LNCaP clone FGC (cell line): ENCODE measurements at regions not wholly inside any gene's neighbourhood (a gene's known extent, or its start where the extent isn't known, plus 50 kb on each side); places are given as distances from the start of the nearest gene placed in this dataset.

ENCODE experiments used
- DNase-seq: peaks from one replicate; pipeline ENCODE4 v3.0.0-alpha.2; 2011; ENCODE audit warnings: low read depth
- H3K4me3 ChIP-seq: 2 replicates; pipeline ENCODE4 v1.5.1; 2011; ENCODE audit warnings: mild to moderate bottlenecking, low read depth, low read length, control low read depth
- TF ChIP-seq, protein P1 (sequence below): IDR thresholded peaks from 2 replicates; pipeline ENCODE4 v1.5.1; 2012; ENCODE audit warnings: mild to moderate bottlenecking; ENCODE audit not compliant: control insufficient read depth, insufficient read depth; ENCODE audit errors: extremely low read depth

DNA sequence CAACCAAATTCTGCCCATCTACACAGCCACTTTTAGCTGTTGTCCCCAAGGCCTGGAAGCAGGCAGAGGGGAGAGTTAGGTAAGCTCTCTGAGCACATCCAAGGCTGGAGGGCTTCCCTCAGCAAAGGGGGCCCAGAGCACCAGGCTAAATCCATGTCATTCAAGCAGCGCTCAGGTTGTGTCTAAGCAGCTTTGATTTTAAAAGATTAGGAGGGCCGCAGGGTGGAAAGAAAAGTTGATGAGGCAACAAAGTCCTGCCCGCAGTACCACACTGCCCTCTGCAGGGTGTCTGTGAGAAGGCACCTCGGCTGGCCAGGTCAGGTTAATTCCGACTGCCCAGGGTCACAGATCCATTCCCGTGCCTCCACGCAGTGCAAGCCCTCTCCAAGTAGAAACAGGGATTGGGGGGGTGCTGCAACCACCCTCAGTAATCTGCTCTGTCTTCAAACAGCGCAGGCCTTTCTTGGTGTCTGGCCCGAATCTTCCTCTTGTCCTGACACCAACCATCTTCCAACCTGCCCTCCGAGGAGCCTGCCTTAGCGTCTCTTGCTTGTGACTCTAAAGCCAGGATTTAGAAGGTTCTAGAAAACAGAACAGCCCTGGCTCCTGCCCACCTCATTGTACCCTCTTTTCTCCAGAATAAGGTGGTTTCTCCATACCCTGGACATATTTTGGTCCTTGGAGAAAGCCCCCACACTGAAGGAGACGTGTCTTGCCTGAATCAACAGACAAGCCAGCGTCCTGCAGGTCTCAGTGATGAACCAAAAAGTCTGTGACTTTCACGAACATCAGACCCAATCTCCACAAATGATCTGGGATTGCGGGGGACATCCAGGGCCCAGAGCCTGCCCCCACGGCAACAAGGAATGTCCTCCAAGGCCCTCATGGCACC is 289.2 kb downstream of the TNS1 start:
- TF ChIP-seq, protein P1, sequence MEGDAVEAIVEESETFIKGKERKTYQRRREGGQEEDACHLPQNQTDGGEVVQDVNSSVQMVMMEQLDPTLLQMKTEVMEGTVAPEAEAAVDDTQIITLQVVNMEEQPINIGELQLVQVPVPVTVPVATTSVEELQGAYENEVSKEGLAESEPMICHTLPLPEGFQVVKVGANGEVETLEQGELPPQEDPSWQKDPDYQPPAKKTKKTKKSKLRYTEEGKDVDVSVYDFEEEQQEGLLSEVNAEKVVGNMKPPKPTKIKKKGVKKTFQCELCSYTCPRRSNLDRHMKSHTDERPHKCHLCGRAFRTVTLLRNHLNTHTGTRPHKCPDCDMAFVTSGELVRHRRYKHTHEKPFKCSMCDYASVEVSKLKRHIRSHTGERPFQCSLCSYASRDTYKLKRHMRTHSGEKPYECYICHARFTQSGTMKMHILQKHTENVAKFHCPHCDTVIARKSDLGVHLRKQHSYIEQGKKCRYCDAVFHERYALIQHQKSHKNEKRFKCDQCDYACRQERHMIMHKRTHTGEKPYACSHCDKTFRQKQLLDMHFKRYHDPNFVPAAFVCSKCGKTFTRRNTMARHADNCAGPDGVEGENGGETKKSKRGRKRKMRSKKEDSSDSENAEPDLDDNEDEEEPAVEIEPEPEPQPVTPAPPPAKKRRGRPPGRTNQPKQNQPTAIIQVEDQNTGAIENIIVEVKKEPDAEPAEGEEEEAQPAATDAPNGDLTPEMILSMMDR, result peak; percentile 94
- H3K4me3 ChIP-seq, result no peak overlapping the region
- no peak for DNase-seq

- no peak for DNase-seq
- TF ChIP-seq, protein P1, result no peak
- no peak overlapping the region for H3K4me3 ChIP-seq
These were observed 290.4 kb downstream of the TNS1 start for GRCh38 chr2:217712431-217712830.

- DNase-seq, result no peak
- no peak overlapping the region for H3K4me3 ChIP-seq
- TF ChIP-seq, protein P1, result no peak
These were observed 291.6 kb downstream of the TNS1 start for GRCh38 chr2:217711188-217711587.

- no peak for DNase-seq
- no peak overlapping the region for H3K4me3 ChIP-seq
- TF ChIP-seq, protein P1, result no peak
These were observed 292.5 kb downstream of the TNS1 start for GRCh38 chr2:217710211-217710765.

DNA sequence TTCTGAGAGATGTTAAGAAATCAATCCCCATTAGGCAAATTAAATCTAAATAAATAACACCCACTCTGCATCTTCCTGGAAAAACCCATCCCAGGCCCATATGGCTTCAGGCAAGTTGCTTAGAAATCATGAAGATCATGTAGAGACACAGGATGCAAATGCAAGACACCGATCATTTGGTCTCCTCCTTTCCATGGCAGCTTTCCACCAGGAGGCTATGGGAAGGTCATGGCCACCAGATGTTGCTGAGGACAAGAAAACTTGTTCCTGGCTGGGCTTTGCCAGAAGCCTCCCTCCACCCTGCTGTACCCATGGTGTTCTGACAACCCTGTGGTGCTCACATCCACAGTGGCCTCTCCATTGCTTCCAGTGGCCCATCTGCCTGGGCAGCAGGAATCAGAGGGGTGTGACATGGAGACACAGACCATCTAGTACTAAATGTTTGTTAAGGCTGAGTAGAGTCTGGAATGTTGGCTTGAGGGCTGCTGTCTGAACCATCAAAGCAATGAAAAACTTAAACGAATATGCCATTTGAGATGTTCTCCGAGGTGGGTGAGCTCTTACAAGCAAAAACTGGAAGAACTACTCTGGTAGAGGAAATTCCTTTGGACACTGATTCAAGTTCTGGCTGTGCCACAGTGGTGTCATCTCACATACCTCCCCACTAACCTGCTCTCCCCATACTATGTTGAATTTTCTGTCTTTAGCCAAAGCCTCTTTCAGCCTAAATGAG is 293.2 kb downstream of the TNS1 start:
- no peak for DNase-seq
- H3K4me3 ChIP-seq, result no peak overlapping the region
- TF ChIP-seq, protein P1, result no peak

GRCh38 chr2:217707131-217707611 is 295.6 kb downstream of the TNS1 start:
- TF ChIP-seq, protein P1, result no peak
- no peak for DNase-seq
- no peak overlapping the region for H3K4me3 ChIP-seq
